K562 (cell line): ENCODE measurements at regions not wholly inside any gene's neighbourhood (a gene's known extent, or its start where the extent isn't known, plus 50 kb on each side); places are given as distances from the start of the nearest gene placed in this dataset.

Source experiments
- BMI1 ChIP-seq: fragments of 150-350 bp; IDR thresholded peaks from 2 replicates; pipeline ENCODE4 v1.6.1; 2014; ENCODE audit warnings: low read length
- CBFA2T2 ChIP-seq: fragments of 450-650 bp; conservative IDR thresholded peaks from 2 replicates; pipeline ENCODE4 v1.6.1; 2017; ENCODE audit warnings: mild to moderate bottlenecking
- CREM ChIP-seq: IDR thresholded peaks from 2 replicates; pipeline ENCODE4 v1.6.1; 2014; ENCODE audit warnings: antibody characterized with exemption, low read depth
- MXI1 ChIP-seq: IDR thresholded peaks from 2 replicates; pipeline ENCODE4 v1.6.1; 2011; ENCODE audit warnings: low read depth, mild to moderate bottlenecking, improper control_type of control experiment, low read length
- NR2F6 ChIP-seq: fragments of 450-650 bp; formaldehyde crosslinking; IDR thresholded peaks from 2 replicates; pipeline ENCODE4 v1.4.0; 2020; ENCODE audit warnings: mild to moderate bottlenecking
- SMARCA5 ChIP-seq: fragments of 450-650 bp; IDR thresholded peaks from 2 replicates; pipeline ENCODE4 v1.6.1; 2016
- TCF7 ChIP-seq: sonication (generic); IDR thresholded peaks from 2 replicates; pipeline ENCODE4 v1.6.1; 2016; ENCODE audit warnings: antibody characterized with exemption, borderline replicate concordance
- ZC3H4 ChIP-seq: sonication (generic); formaldehyde crosslinking; IDR thresholded peaks from 2 replicates; pipeline ENCODE4 v1.9.0; 2021; ENCODE audit warnings: missing genetic modification reagents, borderline replicate concordance
- ZNF57 ChIP-seq: fragments of 450-650 bp; formaldehyde crosslinking; IDR thresholded peaks from 2 replicates; pipeline ENCODE4 v1.4.0; 2020; ENCODE audit warnings: mild to moderate bottlenecking, moderate library complexity
- ZNF830 ChIP-seq: fragments of 250-450 bp; sonication (Bioruptor Pico); IDR thresholded peaks from 2 replicates; pipeline ENCODE4 v1.5.0; 2021; ENCODE audit warnings: mild to moderate bottlenecking
- TF ChIP-seq, protein P1 (sequence below): fragments of 250-450 bp; sonication (Bioruptor Pico); IDR thresholded peaks from 2 replicates; pipeline ENCODE4 v1.8.0; 2021; ENCODE audit warnings: borderline replicate concordance, mild to moderate bottlenecking, moderate library complexity; ENCODE audit not compliant: poor library complexity, severe bottlenecking
- TF ChIP-seq, protein P2 (sequence below): fragments of 450-650 bp; IDR thresholded peaks from 2 replicates; pipeline ENCODE4 v1.6.1; 2017; ENCODE audit warnings: antibody characterized with exemption, mild to moderate bottlenecking

DNA sequence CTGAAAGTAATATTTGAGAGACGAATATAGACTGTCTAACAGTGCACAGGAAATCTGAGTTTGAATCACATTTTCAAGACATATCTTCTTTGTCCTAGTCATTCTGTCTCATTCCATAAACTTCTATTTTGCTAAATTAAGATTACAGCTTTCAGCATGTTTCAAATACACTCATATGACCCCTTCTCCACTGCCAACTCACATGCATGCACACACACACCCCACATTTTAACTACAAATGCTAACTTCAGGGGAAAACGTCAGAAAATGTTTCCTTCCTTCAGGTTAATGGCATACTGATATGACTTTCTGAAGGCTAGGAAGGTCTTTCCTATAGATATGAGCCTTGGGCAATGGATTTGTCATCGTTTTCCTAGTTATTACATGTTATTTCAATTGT is 373.7 kb downstream of the RBM43 start (continued):
- TF ChIP-seq CREM (no peak), BMI1 (no peak), SMARCA5 (no peak), CBFA2T2 (no peak), ZC3H4 (CRISPR knock-in tag) (no peak), MXI1 (no peak), NR2F6 (no peak), TCF7 (no peak), ZNF830 (CRISPR knock-in tag) (no peak), ZNF57 (CRISPR knock-in tag) (no peak)
- TF ChIP-seq, protein P1, sequence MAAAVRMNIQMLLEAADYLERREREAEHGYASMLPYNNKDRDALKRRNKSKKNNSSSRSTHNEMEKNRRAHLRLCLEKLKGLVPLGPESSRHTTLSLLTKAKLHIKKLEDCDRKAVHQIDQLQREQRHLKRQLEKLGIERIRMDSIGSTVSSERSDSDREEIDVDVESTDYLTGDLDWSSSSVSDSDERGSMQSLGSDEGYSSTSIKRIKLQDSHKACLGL (CRISPR knock-in tag): no peak
- TF ChIP-seq, protein P2, sequence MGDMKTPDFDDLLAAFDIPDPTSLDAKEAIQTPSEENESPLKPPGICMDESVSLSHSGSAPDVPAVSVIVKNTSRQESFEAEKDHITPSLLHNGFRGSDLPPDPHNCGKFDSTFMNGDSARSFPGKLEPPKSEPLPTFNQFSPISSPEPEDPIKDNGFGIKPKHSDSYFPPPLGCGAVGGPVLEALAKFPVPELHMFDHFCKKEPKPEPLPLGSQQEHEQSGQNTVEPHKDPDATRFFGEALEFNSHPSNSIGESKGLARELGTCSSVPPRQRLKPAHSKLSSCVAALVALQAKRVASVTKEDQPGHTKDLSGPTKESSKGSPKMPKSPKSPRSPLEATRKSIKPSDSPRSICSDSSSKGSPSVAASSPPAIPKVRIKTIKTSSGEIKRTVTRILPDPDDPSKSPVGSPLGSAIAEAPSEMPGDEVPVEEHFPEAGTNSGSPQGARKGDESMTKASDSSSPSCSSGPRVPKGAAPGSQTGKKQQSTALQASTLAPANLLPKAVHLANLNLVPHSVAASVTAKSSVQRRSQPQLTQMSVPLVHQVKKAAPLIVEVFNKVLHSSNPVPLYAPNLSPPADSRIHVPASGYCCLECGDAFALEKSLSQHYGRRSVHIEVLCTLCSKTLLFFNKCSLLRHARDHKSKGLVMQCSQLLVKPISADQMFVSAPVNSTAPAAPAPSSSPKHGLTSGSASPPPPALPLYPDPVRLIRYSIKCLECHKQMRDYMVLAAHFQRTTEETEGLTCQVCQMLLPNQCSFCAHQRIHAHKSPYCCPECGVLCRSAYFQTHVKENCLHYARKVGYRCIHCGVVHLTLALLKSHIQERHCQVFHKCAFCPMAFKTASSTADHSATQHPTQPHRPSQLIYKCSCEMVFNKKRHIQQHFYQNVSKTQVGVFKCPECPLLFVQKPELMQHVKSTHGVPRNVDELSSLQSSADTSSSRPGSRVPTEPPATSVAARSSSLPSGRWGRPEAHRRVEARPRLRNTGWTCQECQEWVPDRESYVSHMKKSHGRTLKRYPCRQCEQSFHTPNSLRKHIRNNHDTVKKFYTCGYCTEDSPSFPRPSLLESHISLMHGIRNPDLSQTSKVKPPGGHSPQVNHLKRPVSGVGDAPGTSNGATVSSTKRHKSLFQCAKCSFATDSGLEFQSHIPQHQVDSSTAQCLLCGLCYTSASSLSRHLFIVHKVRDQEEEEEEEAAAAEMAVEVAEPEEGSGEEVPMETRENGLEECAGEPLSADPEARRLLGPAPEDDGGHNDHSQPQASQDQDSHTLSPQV: no peak
- TF ChIP-seq, all 486 proteins: peak for 0
